Middle frontal gyrus (tissue), 1 donor: ENCODE measurements at regions not wholly inside any gene's neighbourhood (a gene's known extent, or its start where the extent isn't known, plus 50 kb on each side); places are given as distances from the start of the nearest gene placed in this dataset.
"Not testable (repeated sequence)": the region's sequence is repeated elsewhere in the genome, so short reads cannot be mapped to it uniquely, and the experiment has no call there.

ENCODE experiments used
- DNase-seq: peaks from one replicate; pipeline ENCODE4 v3.0.0-alpha.2; 2015; ENCODE audit warnings: low spot score; ENCODE audit errors: extremely low spot score

- no peak for DNase-seq
Measured at GRCh38 chr11:90468923-90469322, 246.1 kb upstream of the CHORDC1 start.

- no peak for DNase-seq
Measured at GRCh38 chr11:90465553-90465952, 242.7 kb upstream of the CHORDC1 start.

GRCh38 chr11:90455347-90455920, 232.6 kb upstream of the CHORDC1 start:
- DNase-seq: not testable (repeated sequence)

- no peak for DNase-seq
Measured at GRCh38 chr11:90453525-90453924, 230.7 kb upstream of the CHORDC1 start.

- DNase-seq: no peak
Measured at GRCh38 chr11:90449606-90450005, 226.8 kb upstream of the CHORDC1 start.

GRCh38 chr11:90448256-90448655, 225.4 kb upstream of the CHORDC1 start:
- DNase-seq: no peak

GRCh38 chr11:90447618-90448017, 224.8 kb upstream of the CHORDC1 start:
- no peak for DNase-seq

- DNase-seq: no peak
Measured at GRCh38 chr11:90446207-90446606, 223.4 kb upstream of the CHORDC1 start.

- DNase-seq: no peak
Measured at GRCh38 chr11:90438069-90438468, 215.2 kb upstream of the CHORDC1 start.

GRCh38 chr11:90434858-90435257, 212.0 kb upstream of the CHORDC1 start:
- DNase-seq: no peak

- DNase-seq: no peak
Measured at GRCh38 chr11:90428836-90429235, 206.0 kb upstream of the CHORDC1 start.

- no peak for DNase-seq
Measured at GRCh38 chr11:90426442-90426841, 203.6 kb upstream of the CHORDC1 start.

GRCh38 chr11:90423378-90423777, 200.5 kb upstream of the CHORDC1 start:
- no peak for DNase-seq

GRCh38 chr11:90422787-90423186, 199.9 kb upstream of the CHORDC1 start:
- not testable (repeated sequence) for DNase-seq

- DNase-seq: no peak
Measured at GRCh38 chr11:90414221-90414620, 191.4 kb upstream of the CHORDC1 start.

- DNase-seq: no peak
Measured at GRCh38 chr11:90407350-90407749, 184.5 kb upstream of the CHORDC1 start.

- DNase-seq: no peak
Measured at GRCh38 chr11:90392692-90393091, 169.8 kb upstream of the CHORDC1 start.

- DNase-seq: no peak
Measured at GRCh38 chr11:90391756-90392155, 168.9 kb upstream of the CHORDC1 start.

GRCh38 chr11:90380206-90380605, 157.4 kb upstream of the CHORDC1 start:
- no peak for DNase-seq

- no peak for DNase-seq
Measured at GRCh38 chr11:90373971-90374370, 151.1 kb upstream of the CHORDC1 start.

- DNase-seq: no peak
Measured at GRCh38 chr11:90364527-90364926, 141.7 kb upstream of the CHORDC1 start.

GRCh38 chr11:90363739-90364138, 140.9 kb upstream of the CHORDC1 start:
- DNase-seq: no peak

GRCh38 chr11:90355200-90355599, 132.4 kb upstream of the CHORDC1 start:
- DNase-seq: no peak

GRCh38 chr11:90349731-90350130, 126.9 kb upstream of the CHORDC1 start:
- no peak for DNase-seq
